BE2C (cell line): ENCODE measurements at regions not wholly inside any gene's neighbourhood (a gene's known extent, or its start where the extent isn't known, plus 50 kb on each side); places are given as distances from the start of the nearest gene placed in this dataset.

Experiments used
- DNase-seq: peaks from one replicate; pipeline ENCODE4 v3.0.0-alpha.2; 2020
- H3K27me3 ChIP-seq: fragments of 250-450 bp; sonication (Bioruptor Pico); 2 replicates; pipeline ENCODE4 v1.5.1; 2020; ENCODE audit warnings: mild to moderate bottlenecking
- H3K36me3 ChIP-seq: fragments of 250-450 bp; sonication (Bioruptor Pico); 2 replicates; pipeline ENCODE4 v1.5.1; 2020; ENCODE audit warnings: mild to moderate bottlenecking
- H3K4me1 ChIP-seq: fragments of 250-450 bp; sonication (Bioruptor Pico); 2 replicates; pipeline ENCODE4 v1.5.1; 2020
- H3K4me3 ChIP-seq: 2 replicates; pipeline ENCODE4 v1.5.1; 2011; ENCODE audit warnings: low read depth, low read length
- H3K9me3 ChIP-seq: fragments of 250-450 bp; sonication (Bioruptor Pico); 2 replicates; pipeline ENCODE4 v1.5.1; 2020
- TF ChIP-seq, protein P1 (sequence below): IDR thresholded peaks from 2 replicates; pipeline ENCODE4 v1.5.1; 2012; ENCODE audit warnings: mild to moderate bottlenecking, low read depth, low read length

DNA sequence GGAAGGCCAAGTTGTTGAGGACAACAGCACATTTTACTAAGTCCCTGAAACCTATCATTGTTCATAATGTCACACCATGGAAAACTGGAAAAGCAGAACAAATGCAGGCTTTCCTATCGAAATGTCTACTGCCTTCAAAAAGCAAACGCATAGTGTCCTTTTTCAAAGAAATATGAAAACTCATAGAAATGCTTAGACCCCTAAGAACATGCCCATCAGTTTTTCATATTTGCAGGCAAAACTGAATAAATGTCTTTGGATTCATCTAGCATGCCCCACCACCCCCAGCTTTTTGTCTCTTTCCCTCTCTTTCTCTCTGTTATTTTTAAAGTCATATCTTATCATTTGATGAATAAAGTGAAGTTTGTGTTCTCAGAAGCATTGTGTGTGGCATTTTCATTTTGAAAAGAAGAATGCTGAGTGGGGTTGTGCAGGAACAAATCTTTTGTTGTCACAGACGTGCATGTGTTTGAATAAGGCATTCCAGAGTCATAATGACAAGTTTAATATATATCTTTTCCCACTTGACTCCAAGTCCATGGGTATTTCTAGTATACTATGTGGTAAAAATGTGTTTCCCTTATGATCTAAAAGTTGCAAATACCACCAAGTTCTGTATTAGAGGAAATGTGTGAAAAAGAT is 2180.0 kb upstream of the PIK3C3 start:
- no peaks in the 10 kb centered on the region for H3K36me3 ChIP-seq
- DNase-seq: no peak
- no peaks in the 10 kb centered on the region for H3K4me1 ChIP-seq
- TF ChIP-seq, protein P1, sequence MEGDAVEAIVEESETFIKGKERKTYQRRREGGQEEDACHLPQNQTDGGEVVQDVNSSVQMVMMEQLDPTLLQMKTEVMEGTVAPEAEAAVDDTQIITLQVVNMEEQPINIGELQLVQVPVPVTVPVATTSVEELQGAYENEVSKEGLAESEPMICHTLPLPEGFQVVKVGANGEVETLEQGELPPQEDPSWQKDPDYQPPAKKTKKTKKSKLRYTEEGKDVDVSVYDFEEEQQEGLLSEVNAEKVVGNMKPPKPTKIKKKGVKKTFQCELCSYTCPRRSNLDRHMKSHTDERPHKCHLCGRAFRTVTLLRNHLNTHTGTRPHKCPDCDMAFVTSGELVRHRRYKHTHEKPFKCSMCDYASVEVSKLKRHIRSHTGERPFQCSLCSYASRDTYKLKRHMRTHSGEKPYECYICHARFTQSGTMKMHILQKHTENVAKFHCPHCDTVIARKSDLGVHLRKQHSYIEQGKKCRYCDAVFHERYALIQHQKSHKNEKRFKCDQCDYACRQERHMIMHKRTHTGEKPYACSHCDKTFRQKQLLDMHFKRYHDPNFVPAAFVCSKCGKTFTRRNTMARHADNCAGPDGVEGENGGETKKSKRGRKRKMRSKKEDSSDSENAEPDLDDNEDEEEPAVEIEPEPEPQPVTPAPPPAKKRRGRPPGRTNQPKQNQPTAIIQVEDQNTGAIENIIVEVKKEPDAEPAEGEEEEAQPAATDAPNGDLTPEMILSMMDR: no peak
- no peaks in the 10 kb centered on the region for H3K9me3 ChIP-seq
- no peak overlapping the region for H3K4me3 ChIP-seq
- H3K27me3 ChIP-seq: no peaks in the 10 kb centered on the region

DNA sequence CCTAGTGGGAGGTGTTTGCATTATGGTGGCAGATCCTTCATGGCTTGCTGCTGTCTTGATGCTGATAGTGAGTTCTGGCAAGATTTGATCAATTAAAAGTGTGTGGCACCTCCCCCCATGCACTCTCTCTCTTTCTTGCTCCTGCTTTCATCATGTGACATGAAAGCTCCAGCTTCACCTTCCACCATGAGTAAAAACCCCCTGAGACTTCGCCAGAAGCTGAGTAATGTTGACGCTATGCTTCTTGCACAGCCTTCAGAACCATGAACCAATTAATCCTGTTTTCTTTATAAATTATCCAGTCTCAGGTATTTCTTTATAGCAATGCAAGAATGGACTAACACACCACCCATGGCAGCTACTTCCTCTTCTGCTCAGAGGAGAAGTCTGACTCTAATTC is 2181.4 kb upstream of the PIK3C3 start:
- Histone ChIP-seq H3K4me3 (no peak overlapping the region), H3K9me3 (no peaks in the 10 kb centered on the region), H3K4me1 (no peaks in the 10 kb centered on the region), H3K36me3 (no peaks in the 10 kb centered on the region), H3K27me3 (no peaks in the 10 kb centered on the region)
- TF ChIP-seq, protein P1: no peak
- no peak for DNase-seq

DNA sequence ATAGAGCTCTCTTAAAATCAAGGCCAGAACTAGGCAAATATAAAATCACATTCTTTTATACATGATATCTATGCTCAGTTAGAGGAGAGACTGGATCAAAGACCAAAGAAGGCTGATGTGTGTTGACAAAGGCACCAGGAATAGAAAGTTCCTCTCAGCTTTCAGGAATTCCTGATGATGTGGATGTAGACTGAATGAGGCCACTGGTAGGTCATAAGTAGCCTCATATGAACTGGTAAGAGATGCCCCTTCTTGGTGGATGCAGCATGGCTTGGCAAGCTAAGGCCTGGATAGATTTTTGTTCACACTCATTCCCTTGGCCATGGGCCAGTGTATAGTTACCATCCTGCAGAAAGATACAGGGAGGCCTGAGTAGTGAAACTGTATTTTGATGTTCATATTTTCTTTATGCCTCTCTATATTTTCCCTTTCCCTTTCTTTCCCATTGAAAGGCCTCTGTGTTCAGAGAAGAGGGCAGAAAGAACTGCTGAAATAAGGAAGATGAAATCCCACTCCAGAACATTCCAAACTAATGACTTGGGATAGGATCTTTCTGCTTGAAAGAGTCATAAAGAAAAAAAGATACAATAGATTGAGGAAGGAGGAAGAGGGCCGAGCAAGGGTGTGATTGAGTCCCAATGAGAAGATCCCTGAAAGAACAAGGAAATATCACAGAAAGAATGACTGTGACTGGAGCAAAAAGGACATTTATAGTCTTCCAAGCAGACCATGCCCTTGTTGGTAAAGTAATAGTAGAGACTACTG is 2182.7 kb upstream of the PIK3C3 start:
- Histone ChIP-seq H3K9me3 (no peaks in the 10 kb centered on the region), H3K36me3 (no peaks in the 10 kb centered on the region), H3K4me3 (no peak overlapping the region), H3K4me1 (no peaks in the 10 kb centered on the region), H3K27me3 (no peaks in the 10 kb centered on the region)
- TF ChIP-seq, protein P1: no peak
- no peak for DNase-seq

DNA sequence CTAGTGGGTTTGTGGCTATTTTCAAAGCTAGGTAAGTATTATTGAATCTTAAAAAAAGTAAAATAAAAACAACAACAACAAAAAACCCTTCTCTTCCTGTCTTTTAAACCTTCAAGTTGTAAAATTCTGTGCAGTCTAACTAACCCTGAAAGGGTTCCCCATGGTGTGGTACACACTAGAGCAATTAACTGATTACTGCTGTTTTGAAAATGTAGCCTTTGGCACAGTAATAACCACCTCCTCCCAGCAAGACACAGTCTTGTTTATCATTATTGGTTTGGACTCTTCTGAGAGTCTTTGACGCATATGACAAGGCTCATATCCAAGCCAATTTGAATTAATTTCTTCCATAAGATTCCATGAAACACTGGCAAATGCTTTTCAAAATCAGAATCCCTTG is 2184.6 kb upstream of the PIK3C3 start:
- H3K27me3 ChIP-seq: no peaks in the 10 kb centered on the region
- H3K4me1 ChIP-seq: no peaks in the 10 kb centered on the region
- H3K4me3 ChIP-seq: no peak overlapping the region
- H3K9me3 ChIP-seq: no peaks in the 10 kb centered on the region
- no peak for DNase-seq
- no peaks in the 10 kb centered on the region for H3K36me3 ChIP-seq
- TF ChIP-seq, protein P1: no peak

DNA sequence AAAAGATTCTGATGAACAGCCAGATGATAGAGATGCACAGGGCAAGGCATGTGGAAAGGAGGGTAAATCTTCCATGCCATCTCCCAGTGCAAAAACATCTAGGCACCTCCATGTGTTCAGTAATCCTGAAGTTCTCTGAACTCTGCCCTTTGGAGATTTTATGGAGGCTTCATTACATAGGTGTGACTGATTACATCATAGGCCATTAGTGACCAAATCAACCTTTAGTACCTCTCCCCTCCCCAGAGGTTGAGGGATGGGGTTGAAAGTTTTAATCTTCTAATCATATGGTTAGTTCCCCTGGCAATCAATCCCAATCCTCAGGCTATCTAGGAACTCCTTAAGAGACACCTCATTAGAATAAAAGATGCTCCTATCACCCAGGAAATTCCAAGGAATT is 2190.2 kb upstream of the PIK3C3 start:
- no peaks in the 10 kb centered on the region for H3K9me3 ChIP-seq
- H3K4me1 ChIP-seq: no peaks in the 10 kb centered on the region
- no peak overlapping the region for H3K4me3 ChIP-seq
- TF ChIP-seq, protein P1: no peak
- no peaks in the 10 kb centered on the region for H3K27me3 ChIP-seq
- no peak for DNase-seq
- H3K36me3 ChIP-seq: no peaks in the 10 kb centered on the region

DNA sequence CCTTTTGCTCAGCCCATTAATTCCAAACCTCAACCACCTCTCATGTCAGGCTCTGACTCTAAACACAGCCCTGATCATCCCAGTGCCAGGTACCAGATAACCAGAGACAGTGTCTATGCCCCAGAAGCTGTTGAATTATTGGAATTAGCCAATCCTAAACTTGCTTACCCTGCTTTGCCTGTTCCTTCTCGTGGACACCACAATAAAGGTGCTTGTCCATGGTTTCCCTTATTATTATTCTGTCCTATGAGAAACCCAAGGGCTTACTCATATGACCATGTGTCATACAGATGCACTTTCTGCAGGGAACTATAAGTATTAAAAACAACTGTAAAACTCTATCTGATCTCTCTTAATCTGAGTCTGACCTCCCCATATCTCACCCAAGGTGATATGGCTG is 2193.8 kb upstream of the PIK3C3 start:
- Histone ChIP-seq H3K36me3 (no peaks in the 10 kb centered on the region), H3K27me3 (no peaks in the 10 kb centered on the region), H3K9me3 (no peaks in the 10 kb centered on the region), H3K4me1 (no peaks in the 10 kb centered on the region), H3K4me3 (no peak overlapping the region)
- DNase-seq: no peak
- TF ChIP-seq, protein P1: no peak
